OCI-LY3 (cell line): ENCODE measurements at regions not wholly inside any gene's neighbourhood (a gene's known extent, or its start where the extent isn't known, plus 50 kb on each side); places are given as distances from the start of the nearest gene placed in this dataset.

ENCODE experiments used
- H2AFZ ChIP-seq: fragments of 200-600, 300-600 bp; shearing (Covaris generic); 2 replicates; pipeline ENCODE4 v1.6.0; 2014; ENCODE audit warnings: antibody characterized with exemption, low read depth, low read length
- H3K27ac ChIP-seq: fragments of 200-600, 300-600 bp; sonication (generic); 2 replicates; pipeline ENCODE4 v1.5.1; 2014; ENCODE audit warnings: mild to moderate bottlenecking, low read length, moderate library complexity, mixed read lengths
- H3K27me3 ChIP-seq: fragments of 200-600, 300-600 bp; sonication (generic); 2 replicates; pipeline ENCODE4 v1.6.1; 2014; ENCODE audit warnings: low read depth, low read length, mixed read lengths
- H3K36me3 ChIP-seq: fragments of 200-600, 300-600 bp; sonication (generic); replicated peaks from 2 replicates; pipeline ENCODE3; 2014; ENCODE audit warnings: low read depth, low read length, mixed read lengths
- H3K4me1 ChIP-seq: fragments of 300-600, 200-600 bp; sonication (generic); 2 replicates; pipeline ENCODE4 v1.6.1; 2014; ENCODE audit warnings: low read length, mixed read lengths
- H3K4me2 ChIP-seq: fragments of 200-600, 300-600 bp; sonication (generic); 2 replicates; pipeline ENCODE4 v1.6.1; 2014; ENCODE audit warnings: low read length, mixed read lengths
- H3K4me3 ChIP-seq: fragments of 300-600, 200-600 bp; sonication (generic); 2 replicates; pipeline ENCODE4 v1.5.1; 2014; ENCODE audit warnings: antibody characterized with exemption, mild to moderate bottlenecking, low read length, moderate library complexity
- H3K79me2 ChIP-seq: fragments of 300-600, 200-600 bp; shearing (Covaris generic); 2 replicates; pipeline ENCODE4 v1.6.1; 2014; ENCODE audit warnings: mild to moderate bottlenecking, low read length, mixed read lengths
- H3K9ac ChIP-seq: fragments of 300-600, 200-600 bp; shearing (Covaris generic); 2 replicates; pipeline ENCODE4 v1.6.0; 2014; ENCODE audit warnings: mild to moderate bottlenecking, low read length, moderate library complexity
- H3K9me3 ChIP-seq: fragments of 200-600, 300-600 bp; shearing (Covaris generic); 2 replicates; pipeline ENCODE4 v1.6.1; 2014; ENCODE audit warnings: low read length, mixed read lengths; ENCODE audit not compliant: insufficient read depth
- H4K20me1 ChIP-seq: fragments of 200-600, 300-600 bp; sonication (generic); 2 replicates; pipeline ENCODE4 v1.6.1; 2016; ENCODE audit warnings: low read length, mixed read lengths; ENCODE audit not compliant: insufficient read depth
- CTCF ChIP-seq: fragments of 200-600, 300-600 bp; sonication (generic); IDR thresholded peaks from 2 replicates; pipeline ENCODE4 v1.5.1; 2014; ENCODE audit warnings: antibody characterized with exemption, low read length, low read depth
- EZH2phosphoT487 ChIP-seq: fragments of 200-600 bp; shearing (Covaris generic); IDR thresholded peaks from 2 replicates; pipeline ENCODE4 v1.6.1; 2018; ENCODE audit warnings: antibody characterized with exemption, mixed run types, low read depth

GRCh38 chr14:104315169-104315568 lies 176.8 kb downstream of the KIF26A start:
- H3K4me3 ChIP-seq: no peak overlapping the region
- no peaks in the 10 kb centered on the region for H3K9me3 ChIP-seq
- H4K20me1 ChIP-seq: no peaks in the 10 kb centered on the region
- no peaks in the 10 kb centered on the region for H3K4me1 ChIP-seq
- no peak overlapping the region for H2AFZ ChIP-seq
- TF ChIP-seq EZH2phosphoT487 (no peak), CTCF (no peak)
- no peak overlapping the region for H3K9ac ChIP-seq
- H3K36me3 ChIP-seq: no peaks in the 10 kb centered on the region
- H3K27me3 ChIP-seq: 0 out of 2 replicates have a peak, but pooled peaks cover 8% of the 10 kb centered on the region
- no peaks in the 10 kb centered on the region for H3K79me2 ChIP-seq
- no peak overlapping the region for H3K4me2 ChIP-seq
- H3K27ac ChIP-seq: no peak overlapping the region

GRCh38 chr14:104315625-104316024 lies 177.2 kb downstream of the KIF26A start:
- no peaks in the 10 kb centered on the region for H3K79me2 ChIP-seq
- no peaks in the 10 kb centered on the region for H3K36me3 ChIP-seq
- no peak overlapping the region for H2AFZ ChIP-seq
- H3K9me3 ChIP-seq: no peaks in the 10 kb centered on the region
- 0 out of 2 replicates have a peak, but pooled peaks cover 8% of the 10 kb centered on the region for H3K27me3 ChIP-seq
- no peak overlapping the region for H3K4me2 ChIP-seq
- no peak overlapping the region for H3K27ac ChIP-seq
- no peak overlapping the region for H3K9ac ChIP-seq
- no peak overlapping the region for H3K4me3 ChIP-seq
- TF ChIP-seq EZH2phosphoT487: no peak
- TF ChIP-seq CTCF: no peak
- no peaks in the 10 kb centered on the region for H4K20me1 ChIP-seq
- no peaks in the 10 kb centered on the region for H3K4me1 ChIP-seq

- H3K9ac ChIP-seq: no peak overlapping the region
- no peak overlapping the region for H3K4me2 ChIP-seq
- no peak overlapping the region for H2AFZ ChIP-seq
- H3K27me3 ChIP-seq: 0 out of 2 replicates have a peak, but pooled peaks cover 8% of the 10 kb centered on the region
- TF ChIP-seq EZH2phosphoT487: no peak
- TF ChIP-seq CTCF: no peak
- H3K4me3 ChIP-seq: no peak overlapping the region
- H3K36me3 ChIP-seq: no peaks in the 10 kb centered on the region
- no peaks in the 10 kb centered on the region for H3K9me3 ChIP-seq
- no peak overlapping the region for H3K27ac ChIP-seq
- H3K4me1 ChIP-seq: no peaks in the 10 kb centered on the region
- H4K20me1 ChIP-seq: no peaks in the 10 kb centered on the region
- no peaks in the 10 kb centered on the region for H3K79me2 ChIP-seq
These were observed 177.8 kb downstream of the KIF26A start for GRCh38 chr14:104316121-104316722.

GRCh38 chr14:104316723-104317491 lies 178.5 kb downstream of the KIF26A start:
- H3K27me3 ChIP-seq: 0 out of 2 replicates have a peak, but pooled peaks cover 8% of the 10 kb centered on the region
- no peak overlapping the region for H3K27ac ChIP-seq
- no peaks in the 10 kb centered on the region for H3K4me1 ChIP-seq
- no peaks in the 10 kb centered on the region for H3K79me2 ChIP-seq
- no peak overlapping the region for H3K4me3 ChIP-seq
- H4K20me1 ChIP-seq: no peaks in the 10 kb centered on the region
- H2AFZ ChIP-seq: no peak overlapping the region
- H3K36me3 ChIP-seq: no peaks in the 10 kb centered on the region
- H3K4me2 ChIP-seq: no peak overlapping the region
- no peak overlapping the region for H3K9ac ChIP-seq
- TF ChIP-seq EZH2phosphoT487 (no peak), CTCF (no peak)
- no peaks in the 10 kb centered on the region for H3K9me3 ChIP-seq
